Endothelial cell (in vitro differentiated cells): ENCODE measurements at regions not wholly inside any gene's neighbourhood (a gene's known extent, or its start where the extent isn't known, plus 50 kb on each side); places are given as distances from the start of the nearest gene placed in this dataset.

Source experiments
- DNase-seq: peaks from one replicate; pipeline ENCODE4 v3.0.0; 2021; ENCODE audit warnings: low spot score
- H3K27ac Mint-ChIP-seq: one replicate; pipeline ENCODE4 v1.8.0; 2021; ENCODE audit warnings: mixed read lengths, inconsistent platforms; ENCODE audit not compliant: unreplicated experiment
- H3K27me3 Mint-ChIP-seq: one replicate; pipeline ENCODE4 v1.8.0; 2021; ENCODE audit warnings: mild to moderate bottlenecking, moderate library complexity, mixed read lengths, inconsistent platforms; ENCODE audit not compliant: unreplicated experiment
- H3K36me3 Mint-ChIP-seq: one replicate; pipeline ENCODE4 v1.8.0; 2021; ENCODE audit warnings: mild to moderate bottlenecking, low read depth, mixed read lengths, inconsistent platforms; ENCODE audit not compliant: unreplicated experiment
- H3K4me1 Mint-ChIP-seq: one replicate; pipeline ENCODE4 v1.8.0; 2021; ENCODE audit warnings: mild to moderate bottlenecking, mixed read lengths, inconsistent platforms; ENCODE audit not compliant: unreplicated experiment
- H3K4me3 Mint-ChIP-seq: one replicate; pipeline ENCODE4 v1.8.0; 2021; ENCODE audit warnings: mild to moderate bottlenecking, mixed read lengths, inconsistent platforms; ENCODE audit not compliant: unreplicated experiment
- H3K9me3 Mint-ChIP-seq: one replicate; pipeline ENCODE4 v1.8.0; 2021; ENCODE audit warnings: mixed read lengths, inconsistent platforms; ENCODE audit not compliant: unreplicated experiment
- TF ChIP-seq, protein P1 (sequence below): fragments of 200-600 bp; sonication (generic); IDR thresholded peaks from one replicate; pipeline ENCODE4 v1.5.0; 2021; ENCODE audit warnings: antibody characterized with exemption; ENCODE audit not compliant: unreplicated experiment

DNA sequence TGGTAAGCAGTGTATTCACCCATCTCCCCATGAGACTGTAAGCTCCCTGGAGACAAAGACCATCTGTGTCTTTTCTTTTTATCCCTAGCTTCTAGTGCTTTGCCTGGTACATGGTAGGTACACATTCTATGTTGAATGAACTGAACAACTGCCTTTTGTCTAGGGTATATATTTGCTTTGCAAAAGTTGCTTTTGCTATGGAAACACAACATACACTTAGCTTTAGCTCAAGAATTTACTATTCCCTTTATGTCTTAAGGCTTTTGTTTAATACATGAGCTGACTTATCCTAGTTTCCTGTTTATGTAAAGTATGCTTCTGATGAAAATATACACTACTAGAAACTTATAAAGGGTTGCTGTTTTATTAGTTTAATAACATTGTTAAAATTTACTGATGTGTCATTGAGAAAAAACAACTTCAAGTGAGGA lies 198.2 kb downstream of the PRL start:
- Mint-ChIP-seq H3K9me3 (no peaks in the 10 kb centered on the region), H3K4me3 (no peak overlapping the region), H3K4me1 (peaks cover 9% of the 10 kb centered on the region), H3K27ac (no peak overlapping the region), H3K36me3 (peaks cover 4% of the 10 kb centered on the region), H3K27me3 (no peaks in the 10 kb centered on the region)
- DNase-seq, result no peak
- TF ChIP-seq, protein P1, sequence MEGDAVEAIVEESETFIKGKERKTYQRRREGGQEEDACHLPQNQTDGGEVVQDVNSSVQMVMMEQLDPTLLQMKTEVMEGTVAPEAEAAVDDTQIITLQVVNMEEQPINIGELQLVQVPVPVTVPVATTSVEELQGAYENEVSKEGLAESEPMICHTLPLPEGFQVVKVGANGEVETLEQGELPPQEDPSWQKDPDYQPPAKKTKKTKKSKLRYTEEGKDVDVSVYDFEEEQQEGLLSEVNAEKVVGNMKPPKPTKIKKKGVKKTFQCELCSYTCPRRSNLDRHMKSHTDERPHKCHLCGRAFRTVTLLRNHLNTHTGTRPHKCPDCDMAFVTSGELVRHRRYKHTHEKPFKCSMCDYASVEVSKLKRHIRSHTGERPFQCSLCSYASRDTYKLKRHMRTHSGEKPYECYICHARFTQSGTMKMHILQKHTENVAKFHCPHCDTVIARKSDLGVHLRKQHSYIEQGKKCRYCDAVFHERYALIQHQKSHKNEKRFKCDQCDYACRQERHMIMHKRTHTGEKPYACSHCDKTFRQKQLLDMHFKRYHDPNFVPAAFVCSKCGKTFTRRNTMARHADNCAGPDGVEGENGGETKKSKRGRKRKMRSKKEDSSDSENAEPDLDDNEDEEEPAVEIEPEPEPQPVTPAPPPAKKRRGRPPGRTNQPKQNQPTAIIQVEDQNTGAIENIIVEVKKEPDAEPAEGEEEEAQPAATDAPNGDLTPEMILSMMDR, result no peak

DNA sequence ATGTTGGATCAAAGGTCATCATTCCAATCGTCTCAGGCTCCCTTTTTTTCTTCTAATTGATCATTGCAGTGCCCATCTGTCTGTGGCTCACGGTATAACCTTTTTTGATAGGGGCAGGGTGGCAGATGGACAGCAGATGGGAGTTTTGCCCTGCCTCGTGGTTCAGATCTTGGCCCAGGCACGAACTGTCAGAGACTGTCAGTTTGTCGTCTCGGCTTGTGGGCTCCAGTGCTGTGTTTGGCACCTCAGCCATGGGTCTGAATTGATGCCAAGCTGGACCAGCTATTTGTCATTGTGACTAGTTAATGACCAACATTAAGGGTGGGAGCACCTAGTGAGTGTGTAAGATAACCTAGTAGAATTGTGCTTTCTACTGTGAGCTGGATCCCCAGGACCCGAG lies 197.6 kb downstream of the PRL start:
- TF ChIP-seq, protein P1, result no peak
- H3K27ac Mint-ChIP-seq, result no peak overlapping the region
- no peaks in the 10 kb centered on the region for H3K27me3 Mint-ChIP-seq

DNA sequence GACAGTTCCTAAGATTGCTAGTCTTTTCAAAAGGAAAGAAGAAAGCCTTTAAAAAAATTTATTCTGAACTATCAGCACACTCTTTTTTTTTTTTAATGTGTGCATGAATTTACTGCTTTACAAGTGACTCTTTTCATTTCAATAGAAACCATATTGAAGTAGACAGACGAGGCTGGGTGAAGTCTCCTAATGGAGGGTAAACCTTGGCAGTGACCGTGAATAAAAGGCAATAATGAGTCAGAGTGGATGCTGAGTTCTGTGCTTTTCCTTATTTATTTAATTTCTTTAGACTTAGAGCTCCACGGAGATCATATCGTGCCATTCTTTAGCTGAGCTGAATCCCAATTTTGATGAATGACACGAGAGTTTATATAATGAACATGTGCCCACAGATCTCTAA lies 196.9 kb downstream of the PRL start:
- TF ChIP-seq, protein P1, result no peak
- Mint-ChIP-seq H3K4me3 (no peak overlapping the region), H3K36me3 (peaks cover 4% of the 10 kb centered on the region), H3K9me3 (no peaks in the 10 kb centered on the region), H3K4me1 (peaks cover 9% of the 10 kb centered on the region), H3K27ac (no peak overlapping the region), H3K27me3 (no peaks in the 10 kb centered on the region)
- DNase-seq, result no peak

More for the DNA sequence above, 197.6 kb downstream of the PRL start:
- H3K9me3 Mint-ChIP-seq, result no peaks in the 10 kb centered on the region
- H3K4me1 Mint-ChIP-seq, result peaks cover 9% of the 10 kb centered on the region
- H3K36me3 Mint-ChIP-seq, result peaks cover 4% of the 10 kb centered on the region
- DNase-seq, result no peak
- no peak overlapping the region for H3K4me3 Mint-ChIP-seq

DNA sequence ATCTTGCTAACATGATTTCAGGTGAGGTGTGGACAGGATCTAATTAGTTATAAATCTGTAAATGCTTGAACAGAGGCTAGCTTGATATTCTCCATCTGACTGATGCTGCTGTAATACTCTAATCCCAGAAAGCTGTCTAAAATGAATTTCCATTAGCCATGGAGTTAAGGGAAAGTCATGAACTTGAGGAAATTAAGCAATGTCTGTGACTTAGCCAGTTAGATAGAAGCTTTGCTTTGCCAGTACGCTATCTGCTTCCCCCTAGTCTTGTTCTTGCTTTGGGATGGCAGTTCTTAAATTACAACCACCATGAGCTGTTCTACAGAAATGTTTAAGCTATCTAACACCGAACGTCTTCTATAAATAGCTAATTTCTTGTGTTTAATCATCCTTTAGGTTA lies 195.7 kb downstream of the PRL start:
- Mint-ChIP-seq H3K27me3 (no peaks in the 10 kb centered on the region), H3K4me3 (no peak overlapping the region), H3K27ac (no peak overlapping the region), H3K9me3 (no peaks in the 10 kb centered on the region), H3K36me3 (peaks cover 4% of the 10 kb centered on the region), H3K4me1 (no peaks in the 10 kb centered on the region)
- no peak for DNase-seq
- TF ChIP-seq, protein P1, result no peak

DNA sequence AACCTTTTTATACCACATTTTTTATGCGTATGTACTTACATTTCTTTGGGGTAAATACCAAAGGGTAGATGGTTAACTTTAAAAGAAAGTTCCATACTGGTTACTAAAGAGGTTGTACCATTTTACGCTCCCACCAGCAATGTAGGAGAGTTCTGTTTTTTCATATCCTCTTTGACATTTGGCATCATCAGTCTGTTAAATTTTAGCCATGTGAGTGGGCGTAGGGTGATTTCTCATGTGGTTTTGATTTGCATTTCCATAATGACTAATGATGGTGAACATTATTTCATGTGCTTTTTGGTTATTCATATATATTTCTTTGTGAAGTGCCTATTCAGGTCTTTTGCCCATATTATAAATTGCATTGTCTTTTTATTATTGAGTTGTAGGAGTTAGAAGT lies 194.2 kb downstream of the PRL start:
- no peak overlapping the region for H3K27ac Mint-ChIP-seq
- no peaks in the 10 kb centered on the region for H3K27me3 Mint-ChIP-seq
- H3K36me3 Mint-ChIP-seq, result peaks cover 4% of the 10 kb centered on the region
- no peaks in the 10 kb centered on the region for H3K9me3 Mint-ChIP-seq
- no peaks in the 10 kb centered on the region for H3K4me1 Mint-ChIP-seq
- no peak for DNase-seq
- H3K4me3 Mint-ChIP-seq, result no peak overlapping the region
- TF ChIP-seq, protein P1, result no peak
